Hepatocyte (in vitro differentiated cells): ENCODE measurements at regions not wholly inside any gene's neighbourhood (a gene's known extent, or its start where the extent isn't known, plus 50 kb on each side); places are given as distances from the start of the nearest gene placed in this dataset.
A peak's percentile ranks its signal among the peaks of the same experiment; 100 is the strongest.

Experiments used
- DNase-seq: peaks from one replicate; pipeline ENCODE4 v3.0.0-alpha.2; 2016; ENCODE audit warnings: low spot score
- H2AFZ ChIP-seq: fragments of 200-600 bp; sonication (generic); 2 replicates; pipeline ENCODE4 v1.6.0; 2016; ENCODE audit warnings: antibody characterized with exemption, mild to moderate bottlenecking
- H3K27ac ChIP-seq: fragments of 200-600 bp; sonication (generic); 2 replicates; pipeline ENCODE4 v1.5.1; 2016; ENCODE audit warnings: mild to moderate bottlenecking
- H3K27me3 ChIP-seq: fragments of 200-600 bp; sonication (generic); 2 replicates; pipeline ENCODE4 v1.6.1; 2016
- H3K36me3 ChIP-seq: fragments of 200-600 bp; sonication (generic); replicated peaks from 2 replicates; pipeline ENCODE4 v1.5.1; 2016; ENCODE audit warnings: low read depth; ENCODE audit not compliant: insufficient read depth
- H3K4me1 ChIP-seq: fragments of 200-600 bp; sonication (generic); 2 replicates; pipeline ENCODE4 v1.5.1; 2016; ENCODE audit warnings: mild to moderate bottlenecking, moderate library complexity; ENCODE audit not compliant: insufficient read depth
- H3K4me2 ChIP-seq: fragments of 200-600 bp; sonication (generic); 2 replicates; pipeline ENCODE4 v1.6.0; 2016
- H3K4me3 ChIP-seq: fragments of 200-600 bp; sonication (generic); 2 replicates; pipeline ENCODE4 v1.5.1; 2016; ENCODE audit warnings: mild to moderate bottlenecking
- H3K79me2 ChIP-seq: fragments of 200-600 bp; sonication (generic); 2 replicates; pipeline ENCODE4 v1.6.0; 2017; ENCODE audit warnings: mild to moderate bottlenecking
- H3K9me2 ChIP-seq: fragments of 200-600 bp; sonication (generic); replicated peaks from 2 replicates; pipeline ENCODE4 v1.6.0; 2017; ENCODE audit warnings: mild to moderate bottlenecking; ENCODE audit not compliant: insufficient read depth
- H3K9me3 ChIP-seq: fragments of 200-600 bp; sonication (generic); 2 replicates; pipeline ENCODE4 v1.5.1; 2016; ENCODE audit warnings: low read depth, mild to moderate bottlenecking
- H4K20me1 ChIP-seq: fragments of 200-600 bp; sonication (generic); 2 replicates; pipeline ENCODE4 v1.6.0; 2016; ENCODE audit warnings: mild to moderate bottlenecking; ENCODE audit not compliant: insufficient read depth, poor library complexity, severe bottlenecking
- EZH2 ChIP-seq: fragments of 200-600 bp; sonication (generic); IDR thresholded peaks from 2 replicates; pipeline ENCODE4 v1.6.1; 2016; ENCODE audit warnings: antibody characterized with exemption, mild to moderate bottlenecking, borderline replicate concordance
- EZH2phosphoT487 ChIP-seq: fragments of 200-600 bp; sonication (generic); IDR thresholded peaks from one replicate; pipeline ENCODE4 v1.6.1; 2018; ENCODE audit warnings: antibody characterized with exemption, mild to moderate bottlenecking, low read depth, moderate library complexity; ENCODE audit not compliant: unreplicated experiment, severe bottlenecking
- WGBS: methylation state at CpG from one replicate; pipeline ENCODE4 v1.1.6; 2016; ENCODE audit warnings: low lambda C conversion rate; ENCODE audit errors: missing lambda C conversion rate; 5-methylcytosine and 5-hydroxymethylcytosine counted together
- TF ChIP-seq, protein P1 (sequence below): fragments of 200-600 bp; sonication (generic); IDR thresholded peaks from 2 replicates; pipeline ENCODE4 v1.5.1; 2016; ENCODE audit warnings: antibody characterized with exemption, mild to moderate bottlenecking; ENCODE audit not compliant: poor library complexity

DNA sequence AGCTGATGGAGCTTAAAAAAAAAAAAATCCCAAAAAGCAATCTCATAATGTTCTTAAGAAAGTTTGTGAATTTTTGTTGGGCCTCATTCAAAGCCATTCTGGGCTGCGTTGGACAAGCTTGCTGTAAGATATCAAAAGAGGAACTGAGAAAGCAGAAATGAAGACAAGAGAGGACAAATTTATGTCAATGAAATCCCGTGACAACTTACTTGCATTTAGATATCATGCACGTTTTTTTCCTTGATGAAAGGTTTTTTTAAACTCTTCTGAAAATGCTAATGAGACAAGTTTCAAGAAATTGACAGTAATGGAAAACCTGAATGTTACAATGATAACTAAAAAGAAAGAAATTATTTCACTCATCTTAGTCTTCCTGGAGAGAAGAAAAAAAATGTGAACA lies 662.9 kb downstream of the SQOR start:
- Histone ChIP-seq H2AFZ (no peak overlapping the region), H3K79me2 (no peaks in the 10 kb centered on the region)
- WGBS = 91% methylated on average over 3 of the region's 3 CpGs

DNA sequence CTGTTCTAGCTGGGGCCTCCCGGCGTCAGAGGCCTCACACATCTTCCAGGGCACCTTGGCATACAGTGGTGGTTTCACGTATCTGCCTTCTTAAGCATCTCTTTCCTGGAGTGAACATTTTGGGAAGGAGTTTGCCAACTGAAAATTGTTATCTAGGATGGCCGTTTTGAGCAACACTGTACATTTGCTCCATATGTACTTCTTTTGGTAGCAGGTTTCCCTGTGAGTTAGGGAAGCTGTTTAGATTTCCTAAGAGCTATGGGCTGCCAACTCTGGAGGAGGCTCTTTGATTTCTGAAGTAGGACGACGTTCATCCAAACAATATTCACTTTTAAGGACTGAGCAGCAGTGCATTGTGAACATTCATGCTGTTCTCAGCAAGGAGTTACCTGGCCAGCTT lies 665.9 kb downstream of the SQOR start:
- no peaks in the 10 kb centered on the region for H3K79me2 ChIP-seq
- H3K4me3 ChIP-seq = no peak overlapping the region
- no peaks in the 10 kb centered on the region for H3K36me3 ChIP-seq
- H3K9me3 ChIP-seq = no peaks in the 10 kb centered on the region
- H3K4me1 ChIP-seq = peaks cover 10% of the 10 kb centered on the region
- no peak for DNase-seq
- H3K9me2 ChIP-seq = no peaks in the 10 kb centered on the region
- no peaks in the 10 kb centered on the region for H4K20me1 ChIP-seq
- no peak overlapping the region for H2AFZ ChIP-seq
- no peaks in the 10 kb centered on the region for H3K27me3 ChIP-seq
- peak overlapping the region; percentile 58 for H3K27ac ChIP-seq
- 57% methylated on average over 6 of the region's 6 CpGs for WGBS
- peak overlapping the region; percentile 37 for H3K4me2 ChIP-seq
- TF ChIP-seq, protein P1, sequence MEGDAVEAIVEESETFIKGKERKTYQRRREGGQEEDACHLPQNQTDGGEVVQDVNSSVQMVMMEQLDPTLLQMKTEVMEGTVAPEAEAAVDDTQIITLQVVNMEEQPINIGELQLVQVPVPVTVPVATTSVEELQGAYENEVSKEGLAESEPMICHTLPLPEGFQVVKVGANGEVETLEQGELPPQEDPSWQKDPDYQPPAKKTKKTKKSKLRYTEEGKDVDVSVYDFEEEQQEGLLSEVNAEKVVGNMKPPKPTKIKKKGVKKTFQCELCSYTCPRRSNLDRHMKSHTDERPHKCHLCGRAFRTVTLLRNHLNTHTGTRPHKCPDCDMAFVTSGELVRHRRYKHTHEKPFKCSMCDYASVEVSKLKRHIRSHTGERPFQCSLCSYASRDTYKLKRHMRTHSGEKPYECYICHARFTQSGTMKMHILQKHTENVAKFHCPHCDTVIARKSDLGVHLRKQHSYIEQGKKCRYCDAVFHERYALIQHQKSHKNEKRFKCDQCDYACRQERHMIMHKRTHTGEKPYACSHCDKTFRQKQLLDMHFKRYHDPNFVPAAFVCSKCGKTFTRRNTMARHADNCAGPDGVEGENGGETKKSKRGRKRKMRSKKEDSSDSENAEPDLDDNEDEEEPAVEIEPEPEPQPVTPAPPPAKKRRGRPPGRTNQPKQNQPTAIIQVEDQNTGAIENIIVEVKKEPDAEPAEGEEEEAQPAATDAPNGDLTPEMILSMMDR = no peak
- no peak for TF ChIP-seq EZH2
- TF ChIP-seq EZH2phosphoT487 = no peak

More for the DNA sequence above, 662.9 kb downstream of the SQOR start:
- H3K4me2 ChIP-seq = no peak overlapping the region
- H3K9me3 ChIP-seq = no peaks in the 10 kb centered on the region
- no peak overlapping the region for H3K27ac ChIP-seq
- no peaks in the 10 kb centered on the region for H4K20me1 ChIP-seq
- no peaks in the 10 kb centered on the region for H3K36me3 ChIP-seq
- peaks cover 10% of the 10 kb centered on the region for H3K4me1 ChIP-seq
- no peaks in the 10 kb centered on the region for H3K9me2 ChIP-seq
- no peak for DNase-seq
- TF ChIP-seq EZH2phosphoT487 (no peak), EZH2 (no peak)
- TF ChIP-seq, protein P1 = no peak
- H3K4me3 ChIP-seq = no peak overlapping the region
- no peaks in the 10 kb centered on the region for H3K27me3 ChIP-seq

DNA sequence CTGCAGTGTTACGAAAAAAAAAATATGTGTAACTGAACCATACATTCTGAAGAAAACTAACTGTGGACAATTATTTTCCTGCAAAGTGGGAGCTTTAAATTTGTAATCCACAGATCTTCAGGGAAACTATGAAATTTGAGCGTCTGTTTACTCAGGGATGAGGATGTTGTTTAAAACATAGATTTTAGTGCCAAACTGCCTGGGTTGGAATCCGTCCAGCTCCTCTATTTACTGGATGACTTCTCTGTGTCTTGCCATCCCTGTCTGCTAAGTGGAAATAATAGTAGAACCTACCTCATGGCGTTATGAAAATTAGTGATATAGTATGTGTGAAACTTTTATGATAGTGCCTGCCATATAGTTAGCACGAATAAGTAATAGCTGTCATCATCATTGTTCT lies 666.5 kb downstream of the SQOR start:
- no peak for TF ChIP-seq EZH2phosphoT487
- TF ChIP-seq, protein P1 = no peak
- TF ChIP-seq EZH2 = no peak
- Histone ChIP-seq H3K9me3 (no peaks in the 10 kb centered on the region), H3K36me3 (no peaks in the 10 kb centered on the region), H3K4me1 (peaks cover 10% of the 10 kb centered on the region), H3K9me2 (no peaks in the 10 kb centered on the region), H3K4me3 (no peak overlapping the region), H3K4me2 (peak overlapping the region; percentile 37), H3K27ac (peak overlapping the region; percentile 58), H4K20me1 (no peaks in the 10 kb centered on the region), H2AFZ (no peak overlapping the region), H3K79me2 (no peaks in the 10 kb centered on the region), H3K27me3 (no peaks in the 10 kb centered on the region)
- no peak for DNase-seq
- 53% methylated on average over 5 of the region's 5 CpGs for WGBS

DNA sequence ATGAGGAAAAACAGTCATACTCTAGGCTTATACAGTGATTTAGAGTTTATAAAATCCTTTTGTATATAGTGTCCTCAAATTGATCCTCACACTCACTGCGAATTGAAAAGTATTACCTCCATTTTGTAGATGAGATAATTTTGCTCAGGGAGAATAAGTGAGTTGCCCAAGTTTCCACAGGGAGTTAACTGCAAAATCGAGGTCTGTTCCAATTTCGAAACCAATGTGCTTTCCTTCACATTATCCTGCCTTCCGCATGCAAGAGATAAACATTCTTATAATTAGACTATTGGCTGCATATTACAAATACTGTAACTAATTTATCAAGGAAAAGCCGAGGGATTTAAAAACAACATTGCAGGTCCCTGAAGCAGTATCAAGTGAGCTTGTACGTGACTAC lies 667.0 kb downstream of the SQOR start:
- no peak for DNase-seq
- Histone ChIP-seq H3K4me1 (peaks cover 10% of the 10 kb centered on the region), H3K4me2 (peak overlapping the region; percentile 37), H3K79me2 (no peaks in the 10 kb centered on the region), H2AFZ (no peak overlapping the region), H3K9me3 (no peaks in the 10 kb centered on the region), H3K9me2 (no peaks in the 10 kb centered on the region), H3K27ac (no peak overlapping the region), H4K20me1 (no peaks in the 10 kb centered on the region), H3K4me3 (no peak overlapping the region), H3K27me3 (no peaks in the 10 kb centered on the region), H3K36me3 (no peaks in the 10 kb centered on the region)
- 75% methylated on average over 6 of the region's 6 CpGs for WGBS
- TF ChIP-seq EZH2phosphoT487 = no peak
- TF ChIP-seq, protein P1 = no peak
- no peak for TF ChIP-seq EZH2
